ENCODE measurements at regions not wholly inside any gene's neighbourhood (a gene's known extent, or its start where the extent isn't known, plus 50 kb on each side); places are given as distances from the start of the nearest gene placed in this dataset.

GRCh38 chr18:43661570-43661969 lies 384.3 kb upstream of the SYT4 start:
- WGBS, 2 donors = 44 to 60% methylated on average over 2 of the region's 2 CpGs
- Histone ChIP-seq H3K9me3 (no peaks in the 10 kb centered on the region), H3K4me1 (no peaks in the 10 kb centered on the region), H3K36me3 (ENCODE audit: low read depth, missing control alignments) (no peaks in the 10 kb centered on the region), H3K27ac (no peak overlapping the region), H3K27me3 (no peaks in the 10 kb centered on the region), H3K4me3 (no peak overlapping the region)
- peak; percentile 16 for DNase-seq
- intact Hi-C loops (cut with DNase I; ENCODE audit: low total_unique reads) = no loop called here
- TF ChIP-seq CTCF (IDR thresholded peaks at IDR 0.05) (peak in 1 of 3 experiments; percentile 8), POLR2A (IDR thresholded peaks at IDR 0.05) (no peak)

GRCh38 chr18:43662657-43663056 lies 385.4 kb upstream of the SYT4 start:
- Histone ChIP-seq H3K4me1 (no peaks in the 10 kb centered on the region), H3K36me3 (ENCODE audit: low read depth, missing control alignments) (no peaks in the 10 kb centered on the region), H3K27me3 (no peaks in the 10 kb centered on the region), H3K4me3 (no peak overlapping the region), H3K9me3 (no peaks in the 10 kb centered on the region), H3K27ac (no peak overlapping the region)
- intact Hi-C loops (cut with DNase I; ENCODE audit: low total_unique reads) = no loop called here
- no peak for DNase-seq
- TF ChIP-seq CTCF (IDR thresholded peaks at IDR 0.05) (no peak), POLR2A (IDR thresholded peaks at IDR 0.05) (no peak)
- 71 to 75% methylated on average over 4 of the region's 4 CpGs for WGBS, 2 donors

- no peak for DNase-seq
- Histone ChIP-seq H3K36me3 (ENCODE audit: low read depth, missing control alignments) (no peaks in the 10 kb centered on the region), H3K9me3 (no peaks in the 10 kb centered on the region), H3K4me3 (no peak overlapping the region), H3K27ac (no peak overlapping the region), H3K27me3 (no peaks in the 10 kb centered on the region), H3K4me1 (no peaks in the 10 kb centered on the region)
- no peak for TF ChIP-seq POLR2A (IDR thresholded peaks at IDR 0.05)
- TF ChIP-seq CTCF (IDR thresholded peaks at IDR 0.05) = no peak
- intact Hi-C loops (cut with DNase I; ENCODE audit: low total_unique reads) = no loop called here
- WGBS, 2 donors = 45 to 54% methylated on average over 1 of the region's 1 CpG
These were observed 385.9 kb upstream of the SYT4 start for GRCh38 chr18:43663159-43663558.

GRCh38 chr18:43664487-43665008 lies 387.3 kb upstream of the SYT4 start:
- no peak overlapping the region for H3K4me3 ChIP-seq
- no peaks in the 10 kb centered on the region for H3K9me3 ChIP-seq
- no peak for DNase-seq
- no peaks in the 10 kb centered on the region for H3K36me3 ChIP-seq (ENCODE audit: low read depth, missing control alignments)
- TF ChIP-seq POLR2A (IDR thresholded peaks at IDR 0.05) (no peak), CTCF (IDR thresholded peaks at IDR 0.05) (no peak)
- H3K27ac ChIP-seq = no peak overlapping the region
- 60 to 70% methylated on average over 3 of the region's 3 CpGs for WGBS, 2 donors
- H3K27me3 ChIP-seq = no peaks in the 10 kb centered on the region
- H3K4me1 ChIP-seq = no peaks in the 10 kb centered on the region
- intact Hi-C loops (cut with DNase I; ENCODE audit: low total_unique reads) = no loop called here

GRCh38 chr18:43665105-43665788 lies 388.0 kb upstream of the SYT4 start:
- Histone ChIP-seq H3K27ac (no peak overlapping the region), H3K4me1 (no peaks in the 10 kb centered on the region), H3K9me3 (no peaks in the 10 kb centered on the region), H3K4me3 (no peak overlapping the region), H3K36me3 (ENCODE audit: low read depth, missing control alignments) (no peaks in the 10 kb centered on the region), H3K27me3 (no peaks in the 10 kb centered on the region)
- 41 to 53% methylated on average over 3 of the region's 3 CpGs for WGBS, 2 donors
- DNase-seq = peak; percentile 65
- TF ChIP-seq POLR2A (IDR thresholded peaks at IDR 0.05) = no peak
- TF ChIP-seq CTCF (IDR thresholded peaks at IDR 0.05) = no peak
- intact Hi-C loops (cut with DNase I; ENCODE audit: low total_unique reads) = no loop called here
